Smooth muscle cell (in vitro differentiated cells): ENCODE measurements at regions not wholly inside any gene's neighbourhood (a gene's known extent, or its start where the extent isn't known, plus 50 kb on each side); places are given as distances from the start of the nearest gene placed in this dataset.

Source experiments
- DNase-seq: peaks from one replicate; lab custom pipeline; 2025; ENCODE audit not compliant: unreplicated experiment; lab: John Stamatoyannopoulos, UW
- H2AFZ ChIP-seq: fragments of 200-600 bp; sonication (generic); 2 replicates; pipeline ENCODE4 v1.6.0; 2016; ENCODE audit warnings: antibody characterized with exemption, low read depth, mild to moderate bottlenecking
- H3F3A ChIP-seq: fragments of 200-600 bp; sonication (generic); 2 replicates; pipeline ENCODE4 v1.6.0; 2017; ENCODE audit warnings: antibody characterized with exemption, low read depth
- H3K27ac ChIP-seq: fragments of 200-600 bp; sonication (generic); 2 replicates; pipeline ENCODE4 v1.5.1; 2016; ENCODE audit warnings: low read depth, mild to moderate bottlenecking
- H3K27me3 ChIP-seq: fragments of 200-600 bp; sonication (generic); 2 replicates; pipeline ENCODE4 v1.6.1; 2016; ENCODE audit warnings: low read depth, mild to moderate bottlenecking
- H3K36me3 ChIP-seq: fragments of 200-600 bp; sonication (generic); 2 replicates; pipeline ENCODE4 v1.5.1; 2016; ENCODE audit warnings: low read depth
- H3K4me1 ChIP-seq: fragments of 200-600 bp; sonication (generic); 2 replicates; pipeline ENCODE4 v1.5.1; 2016; ENCODE audit warnings: low read depth
- H3K4me2 ChIP-seq: fragments of 200-600 bp; sonication (generic); 2 replicates; pipeline ENCODE4 v1.6.0; 2016; ENCODE audit warnings: mild to moderate bottlenecking
- H3K4me3 ChIP-seq: fragments of 200-600 bp; sonication (generic); 2 replicates; pipeline ENCODE4 v1.5.1; 2016; ENCODE audit warnings: mild to moderate bottlenecking
- H3K79me2 ChIP-seq: fragments of 200-600 bp; sonication (generic); 2 replicates; pipeline ENCODE4 v1.6.0; 2016; ENCODE audit warnings: low read depth, mild to moderate bottlenecking
- H3K9ac ChIP-seq: fragments of 200-600 bp; sonication (generic); 2 replicates; pipeline ENCODE4 v1.6.0; 2016; ENCODE audit warnings: low read depth
- H3K9me3 ChIP-seq: fragments of 200-600 bp; sonication (generic); replicated peaks from 2 replicates; pipeline ENCODE4 v1.5.1; 2016; ENCODE audit warnings: low read depth
- H4K20me1 ChIP-seq: fragments of 200-600 bp; sonication (generic); 2 replicates; pipeline ENCODE4 v1.6.0; 2016; ENCODE audit warnings: low read depth
- WGBS: methylation state at CpG from one replicate; pipeline ENCODE4 v1.1.7; 2016; ENCODE audit warnings: low lambda C conversion rate; 5-methylcytosine and 5-hydroxymethylcytosine counted together
- TF ChIP-seq, protein P1 (sequence below): fragments of 200-600 bp; sonication (generic); IDR thresholded peaks from 2 replicates; pipeline ENCODE4 v1.5.1; 2017; ENCODE audit warnings: borderline replicate concordance, mild to moderate bottlenecking, antibody characterized with exemption; ENCODE audit not compliant: insufficient read depth, poor library complexity, severe bottlenecking

DNA sequence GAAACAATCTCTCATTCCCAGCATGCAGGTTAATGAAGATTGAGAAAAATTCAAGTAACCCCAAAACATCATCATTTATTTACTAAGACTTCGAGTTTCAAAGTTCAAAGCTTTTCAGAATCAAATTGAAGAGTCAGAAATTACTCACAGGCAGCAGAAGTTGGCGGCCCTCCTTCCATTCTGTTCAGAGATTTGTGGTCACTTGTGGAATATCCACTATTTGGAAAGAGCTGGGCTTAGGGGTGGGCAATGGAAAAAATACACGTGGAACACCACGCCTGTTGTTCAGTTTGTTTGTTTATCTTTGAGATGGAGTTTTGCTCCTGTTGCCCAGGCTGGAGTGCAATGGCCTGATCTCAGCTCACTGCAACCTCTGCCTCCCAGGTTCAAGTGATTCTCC is 108.6 kb upstream of the NAA20 start:
- Histone ChIP-seq H3K9me3 (no peaks in the 10 kb centered on the region), H3K4me2 (no peak overlapping the region)

DNA sequence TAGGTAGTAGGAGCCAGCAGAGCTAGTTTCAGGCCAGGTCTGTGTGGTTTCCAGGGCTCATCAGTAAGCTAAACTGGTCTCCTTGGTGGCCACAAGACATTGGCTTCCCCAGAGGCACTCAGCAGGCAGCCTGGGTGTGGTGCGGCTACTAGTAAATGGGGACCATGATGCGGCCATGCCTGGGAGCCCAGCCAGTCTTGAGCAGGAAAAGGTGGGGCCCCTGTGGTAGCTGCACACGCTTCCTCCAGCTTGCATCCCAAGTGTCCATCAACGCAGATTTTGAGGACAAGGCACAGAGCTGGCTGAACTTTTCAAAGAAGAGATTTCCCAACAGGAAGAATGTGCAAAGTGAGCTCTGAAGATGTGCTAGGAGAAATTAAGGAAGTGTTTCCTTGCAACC is 107.4 kb upstream of the NAA20 start:
- Histone ChIP-seq H2AFZ (no peak overlapping the region), H3K4me2 (no peak overlapping the region), H4K20me1 (no peaks in the 10 kb centered on the region), H3K27ac (no peak overlapping the region), H3K4me1 (no peaks in the 10 kb centered on the region), H3K9ac (no peak overlapping the region), H3F3A (no peaks in the 10 kb centered on the region), H3K79me2 (no peaks in the 10 kb centered on the region), H3K9me3 (no peaks in the 10 kb centered on the region), H3K27me3 (no peaks in the 10 kb centered on the region), H3K36me3 (no peaks in the 10 kb centered on the region), H3K4me3 (no peak overlapping the region)
- TF ChIP-seq, protein P1, sequence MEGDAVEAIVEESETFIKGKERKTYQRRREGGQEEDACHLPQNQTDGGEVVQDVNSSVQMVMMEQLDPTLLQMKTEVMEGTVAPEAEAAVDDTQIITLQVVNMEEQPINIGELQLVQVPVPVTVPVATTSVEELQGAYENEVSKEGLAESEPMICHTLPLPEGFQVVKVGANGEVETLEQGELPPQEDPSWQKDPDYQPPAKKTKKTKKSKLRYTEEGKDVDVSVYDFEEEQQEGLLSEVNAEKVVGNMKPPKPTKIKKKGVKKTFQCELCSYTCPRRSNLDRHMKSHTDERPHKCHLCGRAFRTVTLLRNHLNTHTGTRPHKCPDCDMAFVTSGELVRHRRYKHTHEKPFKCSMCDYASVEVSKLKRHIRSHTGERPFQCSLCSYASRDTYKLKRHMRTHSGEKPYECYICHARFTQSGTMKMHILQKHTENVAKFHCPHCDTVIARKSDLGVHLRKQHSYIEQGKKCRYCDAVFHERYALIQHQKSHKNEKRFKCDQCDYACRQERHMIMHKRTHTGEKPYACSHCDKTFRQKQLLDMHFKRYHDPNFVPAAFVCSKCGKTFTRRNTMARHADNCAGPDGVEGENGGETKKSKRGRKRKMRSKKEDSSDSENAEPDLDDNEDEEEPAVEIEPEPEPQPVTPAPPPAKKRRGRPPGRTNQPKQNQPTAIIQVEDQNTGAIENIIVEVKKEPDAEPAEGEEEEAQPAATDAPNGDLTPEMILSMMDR: no peak
- no peak for DNase-seq
- WGBS: 82% methylated on average over 4 of the region's 4 CpGs

More for the DNA sequence above, 108.6 kb upstream of the NAA20 start:
- Histone ChIP-seq H3K9ac (no peak overlapping the region), H3F3A (no peaks in the 10 kb centered on the region), H3K36me3 (no peaks in the 10 kb centered on the region), H3K27me3 (no peaks in the 10 kb centered on the region), H3K4me3 (no peak overlapping the region), H2AFZ (no peak overlapping the region), H3K4me1 (no peaks in the 10 kb centered on the region), H3K79me2 (peaks cover 1% of the 10 kb centered on the region), H4K20me1 (no peaks in the 10 kb centered on the region), H3K27ac (no peak overlapping the region)
- no peak for DNase-seq
- 80% methylated on average over 4 of the region's 4 CpGs for WGBS
- TF ChIP-seq, protein P1: no peak

DNA sequence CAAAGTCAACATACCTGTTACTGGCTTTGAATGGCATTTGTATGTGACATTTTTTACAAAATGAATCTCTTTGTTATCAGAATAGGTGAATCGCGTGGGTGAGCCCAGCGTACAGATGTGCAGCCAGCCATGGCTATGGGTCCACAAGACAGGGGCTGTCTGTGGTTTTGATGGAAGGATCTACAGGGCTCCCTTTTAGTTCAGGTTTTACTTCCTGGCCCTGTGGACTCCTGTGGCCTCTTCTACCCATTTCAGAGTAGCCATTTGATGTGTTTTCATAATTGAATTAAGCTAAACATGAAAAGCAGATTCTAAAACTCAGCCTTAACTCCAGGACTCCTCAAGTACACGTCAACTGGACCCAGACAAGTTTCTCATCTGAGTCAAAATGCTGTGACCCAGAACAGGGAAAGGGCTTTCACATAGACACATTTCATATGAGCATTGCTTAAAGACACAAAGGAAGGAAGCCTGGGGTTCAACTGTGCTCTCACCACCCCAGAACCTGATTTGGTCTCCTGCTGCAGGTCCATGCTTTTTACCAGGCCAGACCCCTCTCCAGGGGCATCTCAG is 105.3 kb upstream of the NAA20 start:
- no peak overlapping the region for H3K4me3 ChIP-seq
- H3F3A ChIP-seq: no peaks in the 10 kb centered on the region
- no peaks in the 10 kb centered on the region for H3K9me3 ChIP-seq
- no peaks in the 10 kb centered on the region for H3K4me1 ChIP-seq
- no peak overlapping the region for H3K9ac ChIP-seq
- no peaks in the 10 kb centered on the region for H3K27me3 ChIP-seq
- H3K79me2 ChIP-seq: no peaks in the 10 kb centered on the region
- H3K27ac ChIP-seq: no peak overlapping the region
- H2AFZ ChIP-seq: no peak overlapping the region
- H4K20me1 ChIP-seq: no peaks in the 10 kb centered on the region
- TF ChIP-seq, protein P1: no peak
- H3K36me3 ChIP-seq: no peaks in the 10 kb centered on the region
- WGBS: 85% methylated on average over 4 of the region's 4 CpGs
- H3K4me2 ChIP-seq: no peak overlapping the region
- no peak for DNase-seq

DNA sequence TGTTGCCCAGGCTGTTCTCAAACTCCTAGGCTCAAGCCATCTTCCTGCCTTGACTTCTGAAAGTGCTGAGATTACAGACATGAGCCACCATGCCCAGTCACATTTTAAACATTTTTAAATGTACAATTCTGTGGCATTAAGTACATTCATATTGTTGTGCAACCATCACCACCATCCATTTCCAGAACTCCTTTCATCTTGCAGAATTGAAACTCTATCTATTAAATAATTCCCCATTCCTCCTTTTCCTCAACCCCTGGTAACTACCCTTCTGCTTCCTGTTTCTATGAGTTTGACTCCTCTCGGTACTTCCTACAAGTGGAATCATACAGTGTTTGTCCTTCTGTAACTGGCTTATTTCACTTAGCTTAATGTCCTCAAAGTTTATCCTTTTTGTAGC is 103.8 kb upstream of the NAA20 start:
- TF ChIP-seq, protein P1: no peak
- Histone ChIP-seq H3K4me1 (no peaks in the 10 kb centered on the region), H3F3A (no peaks in the 10 kb centered on the region), H3K9me3 (no peaks in the 10 kb centered on the region), H4K20me1 (no peaks in the 10 kb centered on the region), H3K9ac (no peak overlapping the region), H3K27ac (peak overlapping the region; percentile 73), H3K27me3 (no peaks in the 10 kb centered on the region), H3K79me2 (no peaks in the 10 kb centered on the region), H3K4me2 (no peak overlapping the region), H3K36me3 (no peaks in the 10 kb centered on the region), H2AFZ (no peak overlapping the region), H3K4me3 (no peak overlapping the region)
- no peak for DNase-seq
- WGBS: 94% methylated on average over 1 of the region's 1 CpG
